BE2C (cell line): ENCODE measurements at regions not wholly inside any gene's neighbourhood (a gene's known extent, or its start where the extent isn't known, plus 50 kb on each side); places are given as distances from the start of the nearest gene placed in this dataset.

Source experiments
- DNase-seq: peaks from one replicate; pipeline ENCODE4 v3.0.0-alpha.2; 2020
- H3K27me3 ChIP-seq: fragments of 250-450 bp; sonication (Bioruptor Pico); 2 replicates; pipeline ENCODE4 v1.5.1; 2020; ENCODE audit warnings: mild to moderate bottlenecking
- H3K36me3 ChIP-seq: fragments of 250-450 bp; sonication (Bioruptor Pico); 2 replicates; pipeline ENCODE4 v1.5.1; 2020; ENCODE audit warnings: mild to moderate bottlenecking
- H3K4me1 ChIP-seq: fragments of 250-450 bp; sonication (Bioruptor Pico); 2 replicates; pipeline ENCODE4 v1.5.1; 2020
- H3K4me3 ChIP-seq: 2 replicates; pipeline ENCODE4 v1.5.1; 2011; ENCODE audit warnings: low read depth, low read length
- H3K9me3 ChIP-seq: fragments of 250-450 bp; sonication (Bioruptor Pico); 2 replicates; pipeline ENCODE4 v1.5.1; 2020
- CTCF ChIP-seq: IDR thresholded peaks from 2 replicates; pipeline ENCODE4 v1.5.1; 2012; ENCODE audit warnings: mild to moderate bottlenecking, low read depth, low read length

DNA sequence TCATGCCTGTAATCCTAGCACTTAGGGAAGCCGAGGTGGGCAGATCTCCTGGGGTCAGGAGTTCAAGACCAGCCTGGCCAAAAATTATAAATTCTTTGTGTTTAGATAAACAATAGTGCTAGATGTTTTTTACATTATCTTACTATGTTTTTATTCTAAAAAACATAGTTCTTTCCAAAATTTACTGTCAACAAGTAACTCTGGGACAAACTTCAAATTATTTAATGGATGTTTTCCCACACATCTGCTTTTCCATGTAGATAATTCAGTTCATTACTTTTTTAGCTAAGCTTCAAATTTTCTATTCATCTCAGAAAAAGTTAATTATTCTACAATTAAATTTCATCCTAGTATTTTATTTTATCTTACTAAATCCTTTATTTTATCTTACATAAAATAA, 596.2 kb upstream of the LRRC4C start:
- H3K4me3 ChIP-seq, result no peak overlapping the region
- DNase-seq, result no peak
- H3K27me3 ChIP-seq, result no peaks in the 10 kb centered on the region

GRCh38 chr11:42058794-42059193, 599.3 kb upstream of the LRRC4C start:
- TF ChIP-seq CTCF, result no peak
- no peaks in the 10 kb centered on the region for H3K9me3 ChIP-seq
- DNase-seq, result no peak
- no peaks in the 10 kb centered on the region for H3K4me1 ChIP-seq
- no peaks in the 10 kb centered on the region for H3K27me3 ChIP-seq
- no peaks in the 10 kb centered on the region for H3K36me3 ChIP-seq
- no peak overlapping the region for H3K4me3 ChIP-seq

More for the DNA sequence above, 596.2 kb upstream of the LRRC4C start:
- TF ChIP-seq CTCF, result no peak
- Histone ChIP-seq H3K4me1 (no peaks in the 10 kb centered on the region), H3K36me3 (no peaks in the 10 kb centered on the region), H3K9me3 (no peaks in the 10 kb centered on the region)

DNA sequence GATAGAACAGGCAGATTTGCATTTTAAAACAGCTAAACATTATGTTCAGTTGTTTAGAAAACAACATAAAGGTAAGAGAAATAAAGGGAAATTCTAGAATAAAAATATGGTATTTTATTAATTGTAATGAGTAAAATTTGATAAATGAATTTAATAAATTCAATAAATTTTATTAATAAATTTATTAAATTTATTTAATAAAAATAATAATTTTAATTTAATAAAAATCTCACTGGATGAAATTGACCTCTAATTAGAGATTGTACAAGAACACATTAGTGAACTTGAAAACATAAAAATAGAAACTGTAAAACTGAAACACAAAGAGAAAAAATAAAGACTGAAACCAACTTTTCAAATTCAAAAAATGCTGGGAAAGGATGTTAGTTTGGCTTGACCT, 605.7 kb upstream of the LRRC4C start:
- Histone ChIP-seq H3K4me3 (no peak overlapping the region), H3K36me3 (no peaks in the 10 kb centered on the region), H3K27me3 (no peaks in the 10 kb centered on the region), H3K9me3 (no peaks in the 10 kb centered on the region), H3K4me1 (no peaks in the 10 kb centered on the region)
- TF ChIP-seq CTCF, result no peak
- DNase-seq, result no peak

- H3K4me1 ChIP-seq, result no peaks in the 10 kb centered on the region
- no peaks in the 10 kb centered on the region for H3K27me3 ChIP-seq
- H3K4me3 ChIP-seq, result no peak overlapping the region
- no peaks in the 10 kb centered on the region for H3K36me3 ChIP-seq
- H3K9me3 ChIP-seq, result no peaks in the 10 kb centered on the region
- DNase-seq, result peak; percentile 36
- TF ChIP-seq CTCF, result no peak
These were observed 606.7 kb upstream of the LRRC4C start for GRCh38 chr11:42066113-42066512.

DNA sequence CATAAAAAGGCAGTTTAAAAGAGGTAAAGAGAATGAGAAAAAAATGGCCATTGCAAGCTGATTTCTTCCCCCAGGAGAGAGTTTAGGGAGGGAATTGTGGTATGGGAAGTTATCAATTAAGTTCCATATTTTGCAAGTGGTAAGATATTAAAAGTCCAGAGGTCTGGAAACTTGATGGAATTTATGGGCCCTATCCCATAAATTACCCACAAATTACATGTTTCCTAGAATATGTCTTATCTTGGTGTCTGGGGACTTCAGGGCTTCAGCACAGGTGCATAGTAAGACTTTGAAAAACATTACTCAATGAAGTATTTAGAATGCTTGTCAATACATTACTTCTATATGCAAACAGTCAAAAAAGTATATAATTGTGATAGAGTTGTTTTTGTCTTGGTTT, 614.9 kb upstream of the LRRC4C start:
- no peaks in the 10 kb centered on the region for H3K4me1 ChIP-seq
- TF ChIP-seq CTCF, result no peak
- no peaks in the 10 kb centered on the region for H3K27me3 ChIP-seq
- no peaks in the 10 kb centered on the region for H3K36me3 ChIP-seq
- DNase-seq, result no peak
- no peak overlapping the region for H3K4me3 ChIP-seq
- H3K9me3 ChIP-seq, result no peaks in the 10 kb centered on the region

GRCh38 chr11:42075180-42075579, 615.7 kb upstream of the LRRC4C start:
- no peaks in the 10 kb centered on the region for H3K9me3 ChIP-seq

More at GRCh38 chr11:42075180-42075579, 615.7 kb upstream of the LRRC4C start:
- H3K36me3 ChIP-seq, result no peaks in the 10 kb centered on the region
- no peak for TF ChIP-seq CTCF
- H3K4me1 ChIP-seq, result no peaks in the 10 kb centered on the region
- no peak for DNase-seq
- H3K27me3 ChIP-seq, result no peaks in the 10 kb centered on the region
- H3K4me3 ChIP-seq, result no peak overlapping the region
